ENCODE measurements at regions not wholly inside any gene's neighbourhood (a gene's known extent, or its start where the extent isn't known, plus 50 kb on each side); places are given as distances from the start of the nearest gene placed in this dataset.

GRCh38 chr3:150346981-150347863, 60.9 kb upstream of the TSC22D2 start:
- TF ChIP-seq POLR2AphosphoS5 (IDR thresholded peaks at IDR 0.05) (no peak), CTCF (IDR thresholded peaks at IDR 0.05) (no peak), POLR2A (IDR thresholded peaks at IDR 0.05) (no peak)
